ENCODE measurements at regions not wholly inside any gene's neighbourhood (a gene's known extent, or its start where the extent isn't known, plus 50 kb on each side); places are given as distances from the start of the nearest gene placed in this dataset.
"Not testable (repeated sequence)": the region's sequence is repeated elsewhere in the genome, so short reads cannot be mapped to it uniquely, and the experiment has no call there.

- peaks cover 17% of the 10 kb centered on the region for H3K4me1 ChIP-seq (ENCODE audit: insufficient read depth, low read length)
- not testable (repeated sequence) for H4K20me1 ChIP-seq (ENCODE audit: insufficient read depth, low read length); H3K9me3 ChIP-seq (ENCODE audit: insufficient read depth, low read depth, low read length); H3K27me3 ChIP-seq (ENCODE audit: insufficient read depth, low read length); H3K4me3 ChIP-seq (ENCODE audit: insufficient read depth, low read depth, low read length); DNase-seq (ENCODE audit: low read depth); H3K36me3 ChIP-seq (ENCODE audit: insufficient read depth, low read length); H3K27ac ChIP-seq (ENCODE audit: low read depth, low read length); H2AFZ ChIP-seq (ENCODE audit: low read depth, low read length); FAIRE-seq; H3K9ac ChIP-seq (ENCODE audit: low read length); H3K36me3 Mint-ChIP-seq (ENCODE audit: low read depth, unreplicated experiment); H3K4me1 Mint-ChIP-seq (ENCODE audit: low read depth, unreplicated experiment); H3K4me3 Mint-ChIP-seq (ENCODE audit: unreplicated experiment); H3K79me2 ChIP-seq (ENCODE audit: insufficient read depth, low read length); H3K27ac Mint-ChIP-seq (ENCODE audit: unreplicated experiment); H3K4me2 ChIP-seq (ENCODE audit: low read length)
- peak; percentile 15 for TF ChIP-seq CTCF (IDR thresholded peaks at IDR 0.05; ENCODE audit: insufficient read depth, low read depth, low read length)
- Mint-ChIP-seq H3K9me3 (ENCODE audit: unreplicated experiment) (peaks cover 13% of the 10 kb centered on the region), H3K27me3 (ENCODE audit: low read depth, unreplicated experiment) (peaks cover 12% of the 10 kb centered on the region)
Observed at GRCh38 chr17:83205387-83206035, 126.1 kb downstream of the METRNL start.

- not testable (repeated sequence) for H4K20me1 ChIP-seq (ENCODE audit: insufficient read depth, low read length); H3K27me3 Mint-ChIP-seq (ENCODE audit: low read depth, unreplicated experiment); DNase-seq (ENCODE audit: low read depth); H3K9ac ChIP-seq (ENCODE audit: low read length); H3K36me3 ChIP-seq (ENCODE audit: insufficient read depth, low read length); H3K27ac ChIP-seq (ENCODE audit: low read depth, low read length); H3K27ac Mint-ChIP-seq (ENCODE audit: unreplicated experiment); H3K9me3 ChIP-seq (ENCODE audit: insufficient read depth, low read depth, low read length); H3K4me3 ChIP-seq (ENCODE audit: insufficient read depth, low read depth, low read length); H3K4me2 ChIP-seq (ENCODE audit: low read length); H3K27me3 ChIP-seq (ENCODE audit: insufficient read depth, low read length); H3K79me2 ChIP-seq (ENCODE audit: insufficient read depth, low read length); H3K4me3 Mint-ChIP-seq (ENCODE audit: unreplicated experiment); H3K4me1 Mint-ChIP-seq (ENCODE audit: low read depth, unreplicated experiment); H3K36me3 Mint-ChIP-seq (ENCODE audit: low read depth, unreplicated experiment); FAIRE-seq; H2AFZ ChIP-seq (ENCODE audit: low read depth, low read length)
- peaks cover 14% of the 10 kb centered on the region for H3K4me1 ChIP-seq (ENCODE audit: insufficient read depth, low read length)
- H3K9me3 Mint-ChIP-seq (ENCODE audit: unreplicated experiment) = peaks cover 13% of the 10 kb centered on the region
Observed at GRCh38 chr17:83206036-83206394, 126.6 kb downstream of the METRNL start.

GRCh38 chr17:83206819-83207588 lies 127.6 kb downstream of the METRNL start:
- H3K36me3 Mint-ChIP-seq (ENCODE audit: low read depth, unreplicated experiment); H3K79me2 ChIP-seq (ENCODE audit: insufficient read depth, low read length); H3K9ac ChIP-seq (ENCODE audit: low read length); H3K9me3 ChIP-seq (ENCODE audit: insufficient read depth, low read depth, low read length); H4K20me1 ChIP-seq (ENCODE audit: insufficient read depth, low read length); H3K27ac Mint-ChIP-seq (ENCODE audit: unreplicated experiment); H3K27me3 Mint-ChIP-seq (ENCODE audit: low read depth, unreplicated experiment); H3K27me3 ChIP-seq (ENCODE audit: insufficient read depth, low read length); H3K4me2 ChIP-seq (ENCODE audit: low read length); H3K27ac ChIP-seq (ENCODE audit: low read depth, low read length); H2AFZ ChIP-seq (ENCODE audit: low read depth, low read length); H3K4me3 Mint-ChIP-seq (ENCODE audit: unreplicated experiment); FAIRE-seq; H3K4me1 Mint-ChIP-seq (ENCODE audit: low read depth, unreplicated experiment); DNase-seq (ENCODE audit: low read depth); H3K4me3 ChIP-seq (ENCODE audit: insufficient read depth, low read depth, low read length); H3K36me3 ChIP-seq (ENCODE audit: insufficient read depth, low read length): not testable (repeated sequence)
- peaks cover 14% of the 10 kb centered on the region for H3K4me1 ChIP-seq (ENCODE audit: insufficient read depth, low read length)
- H3K9me3 Mint-ChIP-seq (ENCODE audit: unreplicated experiment) = peaks cover 11% of the 10 kb centered on the region

GRCh38 chr17:83247001-83247400 lies 167.6 kb downstream of the METRNL start:
- FAIRE-seq = not testable (repeated sequence)

More at GRCh38 chr17:83247001-83247400, 167.6 kb downstream of the METRNL start:
- H3K4me2 ChIP-seq (ENCODE audit: low read length); H3K4me3 ChIP-seq (ENCODE audit: insufficient read depth, low read depth, low read length); H3K36me3 Mint-ChIP-seq (ENCODE audit: low read depth, unreplicated experiment); H3K4me3 Mint-ChIP-seq (ENCODE audit: unreplicated experiment); H3K9ac ChIP-seq (ENCODE audit: low read length); H3K27ac ChIP-seq (ENCODE audit: low read depth, low read length); H3K4me1 Mint-ChIP-seq (ENCODE audit: low read depth, unreplicated experiment); H3K9me3 Mint-ChIP-seq (ENCODE audit: unreplicated experiment); H3K9me3 ChIP-seq (ENCODE audit: insufficient read depth, low read depth, low read length); H3K4me1 ChIP-seq (ENCODE audit: insufficient read depth, low read length); H4K20me1 ChIP-seq (ENCODE audit: insufficient read depth, low read length); H3K79me2 ChIP-seq (ENCODE audit: insufficient read depth, low read length); DNase-seq (ENCODE audit: low read depth); H3K27ac Mint-ChIP-seq (ENCODE audit: unreplicated experiment); H3K27me3 Mint-ChIP-seq (ENCODE audit: low read depth, unreplicated experiment); H3K27me3 ChIP-seq (ENCODE audit: insufficient read depth, low read length); H3K36me3 ChIP-seq (ENCODE audit: insufficient read depth, low read length); H2AFZ ChIP-seq (ENCODE audit: low read depth, low read length): not testable (repeated sequence)

Measured in astrocyte (in vitro differentiated cells and primary cell).